Ovary (tissue), 3 donors: ENCODE measurements at regions not wholly inside any gene's neighbourhood (a gene's known extent, or its start where the extent isn't known, plus 50 kb on each side); places are given as distances from the start of the nearest gene placed in this dataset.

Experiments used
- EP300 ChIP-seq: sonication (generic); formaldehyde crosslinking; IDR thresholded peaks from one replicate; pipeline ENCODE4 v1.6.1; 2017; ENCODE audit warnings: antibody characterized with exemption
- POLR2A ChIP-seq: fragments of 450-650 bp; IDR thresholded peaks from one replicate; pipeline ENCODE4 v1.6.1; 2017; ENCODE audit warnings: antibody characterized with exemption, mild to moderate bottlenecking, moderate library complexity
- TF ChIP-seq, protein P1 (sequence below), 3 donors: fragments of 450-650 bp in 2 of 3; fragments of 200-600 bp in 1 of 3; IDR thresholded peaks; one replicate each; pipeline versions ENCODE4 v1.5.1 to v1.8.0; 2016 to 2022; ENCODE audit warnings: antibody characterized with exemption in 3 of 3, mild to moderate bottlenecking in 1 of 3
- donor health status: DM: no; HTN: no; CAD: no.

DNA sequence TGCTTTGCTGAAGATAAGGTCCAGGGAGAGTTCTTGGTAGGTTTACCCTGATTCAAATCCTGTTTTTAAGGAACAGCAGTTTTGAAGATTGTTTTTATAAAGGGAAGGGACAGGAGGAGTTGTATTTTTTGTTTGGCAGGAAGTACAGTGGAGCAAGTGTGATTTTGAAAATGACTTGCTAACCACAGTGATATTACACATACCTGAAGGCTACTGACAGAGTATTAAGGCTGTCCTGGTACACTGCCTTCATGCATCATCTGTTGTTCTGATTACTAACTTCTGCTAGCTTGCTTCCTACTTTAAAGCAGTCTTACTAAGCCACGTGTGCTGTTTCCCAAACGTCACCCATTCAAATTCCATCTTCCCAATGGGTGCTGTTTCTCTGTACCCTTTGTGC is 559.5 kb upstream of the SGCD start:
- TF ChIP-seq, protein P1, sequence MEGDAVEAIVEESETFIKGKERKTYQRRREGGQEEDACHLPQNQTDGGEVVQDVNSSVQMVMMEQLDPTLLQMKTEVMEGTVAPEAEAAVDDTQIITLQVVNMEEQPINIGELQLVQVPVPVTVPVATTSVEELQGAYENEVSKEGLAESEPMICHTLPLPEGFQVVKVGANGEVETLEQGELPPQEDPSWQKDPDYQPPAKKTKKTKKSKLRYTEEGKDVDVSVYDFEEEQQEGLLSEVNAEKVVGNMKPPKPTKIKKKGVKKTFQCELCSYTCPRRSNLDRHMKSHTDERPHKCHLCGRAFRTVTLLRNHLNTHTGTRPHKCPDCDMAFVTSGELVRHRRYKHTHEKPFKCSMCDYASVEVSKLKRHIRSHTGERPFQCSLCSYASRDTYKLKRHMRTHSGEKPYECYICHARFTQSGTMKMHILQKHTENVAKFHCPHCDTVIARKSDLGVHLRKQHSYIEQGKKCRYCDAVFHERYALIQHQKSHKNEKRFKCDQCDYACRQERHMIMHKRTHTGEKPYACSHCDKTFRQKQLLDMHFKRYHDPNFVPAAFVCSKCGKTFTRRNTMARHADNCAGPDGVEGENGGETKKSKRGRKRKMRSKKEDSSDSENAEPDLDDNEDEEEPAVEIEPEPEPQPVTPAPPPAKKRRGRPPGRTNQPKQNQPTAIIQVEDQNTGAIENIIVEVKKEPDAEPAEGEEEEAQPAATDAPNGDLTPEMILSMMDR (IDR thresholded peaks at IDR 0.05): no peak
- TF ChIP-seq POLR2A (no peak), EP300 (no peak)
